ENCODE measurements at regions not wholly inside any gene's neighbourhood (a gene's known extent, or its start where the extent isn't known, plus 50 kb on each side); places are given as distances from the start of the nearest gene placed in this dataset.

GRCh38 chr11:122375687-122376399 is 259.8 kb upstream of the BLID start:
- Histone ChIP-seq H2AFZ (ENCODE audit: low read depth, low read length, poor library complexity, severe bottlenecking) (peak overlapping the region; percentile 37), H3K27ac (ENCODE audit: low read depth, low read length) (no peak overlapping the region), H3K9ac (ENCODE audit: low read length) (no peak overlapping the region), H3K79me2 (ENCODE audit: insufficient read depth, low read length) (no peaks in the 10 kb centered on the region), H3K4me3 (replicated peaks in 1 of 2; ENCODE audit: low read depth in 1 of 2, low read length in 2 of 2) (no peak overlapping the region), H3K4me1 (ENCODE audit: control insufficient read depth in 1 of 2, insufficient read depth in 2 of 2, low read length in 2 of 2) (peaks cover 0 to 11% of the 10 kb centered on the region in 2 experiments; a peak in 2 of 4 replicates), H3K9me2 (ENCODE audit: insufficient read depth) (no peaks in the 10 kb centered on the region), H3K36me3 (ENCODE audit: control insufficient read depth in 1 of 2, insufficient read depth in 2 of 2, low read length in 2 of 2) (no peaks in the 10 kb centered on the region), H4K20me1 (ENCODE audit: insufficient read depth) (no peaks in the 10 kb centered on the region), H3K9me3 (ENCODE audit: control insufficient read depth in 1 of 2, insufficient read depth in 1 of 2, low read depth in 1 of 2, low read length in 2 of 2) (no peaks in the 10 kb centered on the region), H3K4me2 (ENCODE audit: low read length) (peak overlapping the region; percentile 11; the same call in 1 of the 2 replicates), H3K27me3 (ENCODE audit: insufficient read depth, low read length) (no peaks in the 10 kb centered on the region)
- ChIA-PET CTCF (no interaction called here), POLR2A (interaction anchor here (1.5 kb wide), 1 partner anchor 17 kb away, joined by 3 read pairs; no protein-coding TSS in a partner anchor), RAD21 (ENCODE audit: low non-redundant PET in 1 of 2, low total read pairs in 2 of 2, uncharacterized antibody in 2 of 2, unreplicated experiment in 2 of 2) (no interaction called here)
- DNase-seq (ENCODE audit: low read depth, low spot score) (peak; percentile 54), ATAC-seq (peak; percentile 97)
- intact Hi-C loops (cut with micrococcal nuclease): no loop called here
- BruUV-seq (replicated peaks): no TSS peak
- TF ChIP-seq EZH2 (IDR thresholded peaks at IDR 0.05) (no peak), SRF (IDR thresholded peaks at IDR 0.05; ENCODE audit: low read depth) (no peak), REST (IDR thresholded peaks at IDR 0.05; ENCODE audit: low read depth) (no peak), SP1 (IDR thresholded peaks at IDR 0.05; ENCODE audit: low read depth) (no peak), EZH2phosphoT487 (IDR thresholded peaks at IDR 0.05; ENCODE audit: borderline replicate concordance) (no peak), TCF7L2 (IDR thresholded peaks at IDR 0.05; ENCODE audit: borderline replicate concordance, extremely low read depth, insufficient read depth, insufficient read length) (no peak), MAX (IDR thresholded peaks at IDR 0.05) (peak; percentile 93), ATF3 (IDR thresholded peaks at IDR 0.05) (0 out of 2 replicates have a peak, but pooled peaks have one; percentile 33), ELF1 (IDR thresholded peaks at IDR 0.05; ENCODE audit: borderline replicate concordance, low read depth) (no peak), POLR2A (IDR thresholded peaks at IDR 0.05; ENCODE audit: borderline replicate concordance, extremely low read depth, insufficient read depth, insufficient read length) (no peak), JUND (IDR thresholded peaks at IDR 0.05) (peak; percentile 45), SIN3A (IDR thresholded peaks at IDR 0.05; ENCODE audit: low read depth) (no peak), EGR1 (IDR thresholded peaks at IDR 0.05; ENCODE audit: low read depth) (no peak), FOSL1 (IDR thresholded peaks at IDR 0.05; ENCODE audit: low read depth) (no peak; the same call in 1 of the 2 replicates), ZFX (IDR thresholded peaks at IDR 0.05) (no peak), CBX3 (IDR thresholded peaks at IDR 0.05; ENCODE audit: low read depth) (peak; percentile 76; the same call in 1 of the 2 replicates), CEBPB (IDR thresholded peaks at IDR 0.05; ENCODE audit: low read depth) (peak; percentile 39; the same call in 1 of the 2 replicates), ZNF274 (IDR thresholded peaks at IDR 0.05; ENCODE audit: low read depth, low read length) (no peak), CTCF (IDR thresholded peaks at IDR 0.05 in 2 of 3, conservative IDR thresholded peaks at IDR 0.05 in 1 of 3; ENCODE audit: borderline replicate concordance in 1 of 3, insufficient read depth in 1 of 3, low read depth in 2 of 3, low read length in 2 of 3) (no peak), ZBTB33 (IDR thresholded peaks at IDR 0.05; ENCODE audit: extremely low read depth, insufficient replicate concordance, low read length) (no peak), RAD21 (IDR thresholded peaks at IDR 0.05; ENCODE audit: low read depth) (no peak)

All from HCT116 (cell line).